Ishikawa (cell line): ENCODE measurements at regions not wholly inside any gene's neighbourhood (a gene's known extent, or its start where the extent isn't known, plus 50 kb on each side); places are given as distances from the start of the nearest gene placed in this dataset.

Source experiments
- CEBPB ChIP-seq: IDR thresholded peaks from 2 replicates; pipeline ENCODE4 v1.6.1; 2012
- CREB1 ChIP-seq: IDR thresholded peaks from 2 replicates; pipeline ENCODE4 v1.6.1; 2012; ENCODE audit warnings: low read depth
- EGR1 ChIP-seq: IDR thresholded peaks from 2 replicates; pipeline ENCODE4 v1.6.1; 2012
- EP300 ChIP-seq: IDR thresholded peaks from 2 replicates; pipeline ENCODE4 v1.6.1; 2012; ENCODE audit warnings: borderline replicate concordance
- NFIC ChIP-seq: IDR thresholded peaks from 2 replicates; pipeline ENCODE4 v1.6.1; 2012
- REST ChIP-seq: IDR thresholded peaks from 2 replicates; pipeline ENCODE4 v1.6.1; 2012; ENCODE audit warnings: low read depth, mild to moderate bottlenecking
- TCF12 ChIP-seq: IDR thresholded peaks from 2 replicates; pipeline ENCODE4 v1.6.1; 2012; ENCODE audit warnings: low read depth
- TEAD4 ChIP-seq: IDR thresholded peaks from 2 replicates; pipeline ENCODE4 v1.6.1; 2012
- USF1 ChIP-seq: IDR thresholded peaks from 2 replicates; pipeline ENCODE4 v1.6.1; 2012
- YY1 ChIP-seq: IDR thresholded peaks from 2 replicates; pipeline ENCODE4 v1.6.1; 2012; ENCODE audit warnings: low read depth
- TF ChIP-seq, protein P1 (sequence below): IDR thresholded peaks from 2 replicates; pipeline ENCODE4 v1.6.1; 2012

GRCh38 chr2:71823526-71823925, 324.1 kb downstream of the CYP26B1 start:
- TF ChIP-seq YY1 (no peak), CEBPB (no peak), REST (no peak), EGR1 (no peak), EP300 (no peak), CREB1 (no peak), USF1 (no peak), TCF12 (no peak), TEAD4 (no peak), NFIC (no peak)
- TF ChIP-seq, protein P1, sequence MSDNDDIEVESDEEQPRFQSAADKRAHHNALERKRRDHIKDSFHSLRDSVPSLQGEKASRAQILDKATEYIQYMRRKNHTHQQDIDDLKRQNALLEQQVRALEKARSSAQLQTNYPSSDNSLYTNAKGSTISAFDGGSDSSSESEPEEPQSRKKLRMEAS: no peak
